NAMALWA (cell line): ENCODE measurements at regions not wholly inside any gene's neighbourhood (a gene's known extent, or its start where the extent isn't known, plus 50 kb on each side); places are given as distances from the start of the nearest gene placed in this dataset.

ENCODE experiments used
- DNase-seq: peaks from one replicate; pipeline ENCODE4 v3.0.0-alpha.2; 2015; ENCODE audit warnings: low spot score

GRCh38 chrX:143800150-143800549 is 79.6 kb upstream of the SPANXN2 start:
- DNase-seq = no peak

DNA sequence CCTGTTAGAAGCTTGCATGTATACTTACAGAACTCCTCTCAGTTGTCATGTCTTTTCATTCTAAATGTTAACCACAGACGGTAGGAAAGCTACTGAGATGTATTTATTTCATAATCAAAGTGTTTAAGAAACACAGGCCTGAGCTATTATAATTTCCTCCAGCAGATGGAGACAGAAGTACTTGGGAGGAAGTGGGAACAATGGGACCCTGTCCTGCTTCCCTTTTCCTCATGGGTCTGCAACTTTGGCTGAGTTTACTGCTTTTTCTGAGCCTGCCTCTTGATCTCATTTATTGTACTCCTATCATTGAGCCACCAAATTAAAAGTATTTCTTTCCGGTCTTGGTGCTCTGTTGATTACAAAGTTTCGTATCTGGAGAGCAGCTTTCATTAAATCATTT is 67.7 kb upstream of the SPANXN2 start:
- DNase-seq = peak; percentile 3

- DNase-seq = no peak
Observed at GRCh38 chrX:143787341-143787740, 66.8 kb upstream of the SPANXN2 start.

DNA sequence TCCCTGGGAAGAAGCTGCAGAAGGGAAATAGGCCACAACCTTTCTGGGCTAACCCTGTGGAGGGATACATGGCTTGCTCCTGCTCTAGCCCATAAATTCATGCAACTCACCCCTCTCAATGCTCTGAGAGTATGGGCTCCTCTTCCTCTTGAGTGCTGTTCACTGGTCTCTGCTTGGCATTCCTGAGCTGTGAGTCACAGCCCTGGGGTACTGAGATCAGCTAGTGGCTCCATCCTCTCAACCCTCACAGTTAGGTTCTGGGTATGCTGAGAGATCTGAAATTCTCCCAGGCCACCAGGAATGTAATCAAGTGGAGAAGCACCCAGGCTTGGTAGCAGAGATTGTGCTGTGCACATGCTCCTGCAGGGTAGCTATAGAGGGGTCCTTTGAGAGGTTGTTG is 60.6 kb upstream of the SPANXN2 start:
- no peak for DNase-seq
